ENCODE measurements at regions not wholly inside any gene's neighbourhood (a gene's known extent, or its start where the extent isn't known, plus 50 kb on each side); places are given as distances from the start of the nearest gene placed in this dataset.
A peak's percentile ranks its signal among the peaks of the same experiment; 100 is the strongest.

GRCh38 chr5:96144289-96144688 is 182.6 kb upstream of the ELL2 start:
- Histone ChIP-seq H4K20me1 (ENCODE audit: insufficient read depth) (no peaks in the 10 kb centered on the region), H3K4me1 (replicated peaks; ENCODE audit: insufficient read depth) (peaks cover 43% of the 10 kb centered on the region), H3K4me2 (peak overlapping the region; percentile 55), H3K9me3 (ENCODE audit: insufficient read depth, low read depth) (peaks cover 6% of the 10 kb centered on the region), H3F3A (ENCODE audit: insufficient read depth, low read depth) (peaks cover 18% of the 10 kb centered on the region), H3K79me2 (ENCODE audit: low read depth) (no peaks in the 10 kb centered on the region), H3K27me3 (ENCODE audit: insufficient read depth, low read depth) (no peaks in the 10 kb centered on the region), H3K36me3 (ENCODE audit: low read depth) (no peaks in the 10 kb centered on the region), H2AFZ (peak overlapping the region; percentile 23; the same call in 1 of the 2 replicates), H3K27ac (no peak overlapping the region), H3K9me2 (ENCODE audit: insufficient read depth) (no peaks in the 10 kb centered on the region), H3K4me3 (no peak overlapping the region)
- no TSS peak for BruUV-seq (replicated peaks)
- no peak for TF ChIP-seq CTCF (conservative IDR thresholded peaks at IDR 0.05)
- TF ChIP-seq EZH2 (IDR thresholded peaks at IDR 0.05; ENCODE audit: low read depth): no peak
- DNase-seq: peak; percentile 37 to 83
- CTCF ChIA-PET: no interaction called here
- intact Hi-C loops (cut with micrococcal nuclease; ENCODE audit: unreplicated experiment): no loop called here
- POLR2A ChIA-PET (ENCODE audit: unreplicated experiment): interaction anchor here (0.7 kb wide), 1 partner anchor 308 kb away, joined by 8 read pairs; no protein-coding TSS in a partner anchor

DNA sequence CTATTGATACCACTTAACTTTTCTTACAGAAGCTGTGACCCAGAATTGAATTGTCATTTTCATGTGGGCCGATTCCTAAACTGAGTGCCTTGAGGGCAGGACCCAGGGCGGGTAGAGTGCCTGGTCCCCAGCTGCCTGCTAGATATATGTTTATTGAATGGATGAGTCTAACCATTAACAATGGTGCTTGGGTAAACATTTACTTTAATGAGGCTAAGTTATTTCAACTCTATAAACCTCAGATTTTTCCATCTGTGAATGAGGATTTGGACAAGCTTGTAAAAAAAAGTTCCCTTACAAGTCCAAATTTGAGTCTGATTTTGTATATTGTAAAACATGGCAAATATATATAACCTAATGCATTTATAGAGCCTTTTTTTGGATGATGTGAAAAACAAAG is 181.8 kb upstream of the ELL2 start:
- TF ChIP-seq CTCF (conservative IDR thresholded peaks at IDR 0.05) (no peak), EZH2 (IDR thresholded peaks at IDR 0.05; ENCODE audit: low read depth) (no peak)
- Histone ChIP-seq H3K9me2 (ENCODE audit: insufficient read depth) (no peaks in the 10 kb centered on the region), H3K9me3 (ENCODE audit: insufficient read depth, low read depth) (peaks cover 6% of the 10 kb centered on the region), H3F3A (ENCODE audit: insufficient read depth, low read depth) (peaks cover 18% of the 10 kb centered on the region), H3K79me2 (ENCODE audit: low read depth) (no peaks in the 10 kb centered on the region), H3K4me3 (no peak overlapping the region), H3K36me3 (ENCODE audit: low read depth) (no peaks in the 10 kb centered on the region), H2AFZ (0 out of 2 replicates have a peak overlapping the region, but pooled peaks have one; percentile 59), H3K4me1 (replicated peaks; ENCODE audit: insufficient read depth) (peaks cover 43% of the 10 kb centered on the region), H4K20me1 (ENCODE audit: insufficient read depth) (no peaks in the 10 kb centered on the region), H3K4me2 (0 out of 2 replicates have a peak overlapping the region, but pooled peaks have one; percentile 55), H3K27ac (no peak overlapping the region), H3K27me3 (ENCODE audit: insufficient read depth, low read depth) (no peaks in the 10 kb centered on the region)
- intact Hi-C loops (cut with micrococcal nuclease; ENCODE audit: unreplicated experiment): no loop called here
- CTCF ChIA-PET: no interaction called here
- peak in 1 of 2 experiments; percentile 66 for DNase-seq
- no TSS peak for BruUV-seq (replicated peaks)
- POLR2A ChIA-PET (ENCODE audit: unreplicated experiment): no interaction called here

DNA sequence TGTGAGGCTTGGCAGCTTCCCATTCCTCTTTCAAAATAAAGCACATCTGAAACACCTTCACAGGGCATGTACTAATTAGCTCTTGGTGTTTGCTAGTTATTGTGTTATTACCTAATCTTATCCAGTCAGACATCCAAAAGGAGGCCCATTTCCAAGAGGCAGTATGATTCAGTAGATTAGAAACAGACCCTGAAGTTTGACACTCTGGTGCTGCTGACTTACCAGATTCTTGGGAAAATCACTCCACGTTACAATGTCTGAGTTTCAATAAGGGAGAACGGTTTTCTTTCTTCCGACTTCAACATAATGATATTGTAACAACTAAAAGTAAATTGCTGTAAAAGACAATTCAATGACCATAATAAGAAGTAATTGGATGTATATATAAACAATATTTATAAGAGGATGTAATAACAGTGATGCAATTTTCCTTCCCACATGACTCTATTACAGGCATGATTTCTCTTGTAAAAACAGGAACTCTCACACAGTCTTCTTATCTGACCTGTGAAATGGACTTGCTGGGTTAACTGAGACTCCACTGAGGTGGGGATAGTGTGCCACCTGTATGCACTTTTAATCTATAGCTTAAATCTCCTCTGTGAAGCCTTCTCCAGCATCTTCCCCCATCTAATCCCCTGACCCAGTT is 181.3 kb upstream of the ELL2 start:
- Histone ChIP-seq H3K79me2 (ENCODE audit: low read depth) (no peaks in the 10 kb centered on the region), H3K9me3 (ENCODE audit: insufficient read depth, low read depth) (peaks cover 6% of the 10 kb centered on the region), H3K4me3 (no peak overlapping the region), H3K9me2 (ENCODE audit: insufficient read depth) (no peaks in the 10 kb centered on the region), H3K4me1 (replicated peaks; ENCODE audit: insufficient read depth) (peaks cover 43% of the 10 kb centered on the region), H3F3A (ENCODE audit: insufficient read depth, low read depth) (peaks cover 18% of the 10 kb centered on the region), H3K36me3 (ENCODE audit: low read depth) (no peaks in the 10 kb centered on the region), H3K27ac (no peak overlapping the region), H2AFZ (0 out of 2 replicates have a peak overlapping the region, but pooled peaks have one; percentile 59), H4K20me1 (ENCODE audit: insufficient read depth) (no peaks in the 10 kb centered on the region), H3K4me2 (0 out of 2 replicates have a peak overlapping the region, but pooled peaks have one; percentile 55), H3K27me3 (ENCODE audit: insufficient read depth, low read depth) (no peaks in the 10 kb centered on the region)
- no peak for DNase-seq
- intact Hi-C loops (cut with micrococcal nuclease; ENCODE audit: unreplicated experiment): no loop called here
- ChIA-PET POLR2A (ENCODE audit: unreplicated experiment) (no interaction called here), CTCF (no interaction called here)
- TF ChIP-seq EZH2 (IDR thresholded peaks at IDR 0.05; ENCODE audit: low read depth): no peak
- no peak for TF ChIP-seq CTCF (conservative IDR thresholded peaks at IDR 0.05)
- BruUV-seq (replicated peaks): no TSS peak
